ENCODE measurements at regions not wholly inside any gene's neighbourhood (a gene's known extent, or its start where the extent isn't known, plus 50 kb on each side); places are given as distances from the start of the nearest gene placed in this dataset.

- no peak overlapping the region for H3K27ac ChIP-seq
- TF ChIP-seq ZFX (IDR thresholded peaks at IDR 0.05) (no peak), CTCF (conservative IDR thresholded peaks at IDR 0.05) (no peak)
Observed at GRCh38 chr6:145254649-145255401, 480.5 kb downstream of the EPM2A start.

- TF ChIP-seq CTCF (conservative IDR thresholded peaks at IDR 0.05) (no peak), ZFX (IDR thresholded peaks at IDR 0.05) (no peak)
- no peak overlapping the region for H3K27ac ChIP-seq
Observed at GRCh38 chr6:145257704-145258103, 477.6 kb downstream of the EPM2A start.

GRCh38 chr6:145258122-145258521 lies 477.2 kb downstream of the EPM2A start:
- TF ChIP-seq ZFX (IDR thresholded peaks at IDR 0.05) (no peak), CTCF (conservative IDR thresholded peaks at IDR 0.05) (no peak)

GRCh38 chr6:145260484-145261175 lies 474.7 kb downstream of the EPM2A start:
- no peak overlapping the region for H3K27ac ChIP-seq
- TF ChIP-seq CTCF (conservative IDR thresholded peaks at IDR 0.05): no peak
- no peak for TF ChIP-seq ZFX (IDR thresholded peaks at IDR 0.05)

More at GRCh38 chr6:145258122-145258521, 477.2 kb downstream of the EPM2A start:
- no peak overlapping the region for H3K27ac ChIP-seq

- TF ChIP-seq CTCF (conservative IDR thresholded peaks at IDR 0.05) (no peak), ZFX (IDR thresholded peaks at IDR 0.05) (no peak)
- H3K27ac ChIP-seq: no peak overlapping the region
Observed at GRCh38 chr6:145261758-145262157, 473.6 kb downstream of the EPM2A start.

GRCh38 chr6:145262771-145263170 lies 472.5 kb downstream of the EPM2A start:
- TF ChIP-seq CTCF (conservative IDR thresholded peaks at IDR 0.05) (no peak), ZFX (IDR thresholded peaks at IDR 0.05) (no peak)

GRCh38 chr6:145263778-145264211 lies 471.5 kb downstream of the EPM2A start:
- no peak for TF ChIP-seq ZFX (IDR thresholded peaks at IDR 0.05)
- no peak for TF ChIP-seq CTCF (conservative IDR thresholded peaks at IDR 0.05)
- H3K27ac ChIP-seq: no peak overlapping the region

More at GRCh38 chr6:145262771-145263170, 472.5 kb downstream of the EPM2A start:
- no peak overlapping the region for H3K27ac ChIP-seq

All from C4-2B (cell line).